AG09309 (cell line): ENCODE measurements at regions not wholly inside any gene's neighbourhood (a gene's known extent, or its start where the extent isn't known, plus 50 kb on each side); places are given as distances from the start of the nearest gene placed in this dataset.
"Not testable (repeated sequence)": the region's sequence is repeated elsewhere in the genome, so short reads cannot be mapped to it uniquely, and the experiment has no call there.

Source experiments
- DNase-seq: peaks from one replicate; pipeline ENCODE4 v3.0.0-alpha.2; 2010; ENCODE audit warnings: low read depth
- H3K4me3 ChIP-seq: 2 replicates; pipeline ENCODE4 v1.5.1; 2011; ENCODE audit warnings: mild to moderate bottlenecking, low read depth, low read length, moderate library complexity; ENCODE audit not compliant: control insufficient read depth
- TF ChIP-seq, protein P1 (sequence below): IDR thresholded peaks from 2 replicates; pipeline ENCODE4 v1.5.1; 2011; ENCODE audit warnings: mild to moderate bottlenecking, low read depth, low read length, inconsistent platforms; ENCODE audit not compliant: insufficient read depth, control insufficient read depth; ENCODE audit errors: missing control alignments

DNA sequence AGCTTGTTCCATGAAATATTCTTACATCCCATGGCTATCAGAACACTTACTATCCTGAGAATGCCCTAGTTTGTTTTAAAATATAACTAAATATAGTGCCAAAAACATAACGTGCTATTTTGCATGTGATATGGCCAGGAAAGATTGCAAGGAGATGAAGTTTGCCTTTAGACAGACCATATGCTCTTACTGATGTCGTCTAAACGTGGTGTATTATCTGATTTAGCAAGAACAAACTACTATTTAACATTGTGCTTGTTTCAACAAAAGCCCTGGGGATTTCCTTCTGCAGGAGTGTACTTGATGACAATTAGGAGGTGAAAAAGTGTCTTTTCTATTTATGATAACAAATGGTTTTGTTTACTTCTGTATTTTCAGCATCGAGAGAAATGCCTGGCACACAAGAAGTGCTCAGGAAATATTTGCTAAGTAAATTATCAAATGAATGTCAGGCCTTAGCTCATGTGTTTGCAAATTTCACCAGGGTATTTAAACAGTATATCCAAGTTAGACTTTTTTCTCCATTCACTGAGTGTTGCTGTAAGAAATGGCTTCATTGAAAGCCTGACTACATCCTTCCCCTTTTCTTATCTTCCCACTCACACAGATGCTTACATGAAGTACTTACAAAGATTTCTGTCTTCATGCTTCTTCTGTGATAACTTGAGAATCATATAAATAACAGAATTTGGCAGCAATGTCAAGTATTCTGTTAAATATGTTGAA is 1033.6 kb downstream of the CDH8 start:
- H3K4me3 ChIP-seq = no peak overlapping the region
- TF ChIP-seq, protein P1, sequence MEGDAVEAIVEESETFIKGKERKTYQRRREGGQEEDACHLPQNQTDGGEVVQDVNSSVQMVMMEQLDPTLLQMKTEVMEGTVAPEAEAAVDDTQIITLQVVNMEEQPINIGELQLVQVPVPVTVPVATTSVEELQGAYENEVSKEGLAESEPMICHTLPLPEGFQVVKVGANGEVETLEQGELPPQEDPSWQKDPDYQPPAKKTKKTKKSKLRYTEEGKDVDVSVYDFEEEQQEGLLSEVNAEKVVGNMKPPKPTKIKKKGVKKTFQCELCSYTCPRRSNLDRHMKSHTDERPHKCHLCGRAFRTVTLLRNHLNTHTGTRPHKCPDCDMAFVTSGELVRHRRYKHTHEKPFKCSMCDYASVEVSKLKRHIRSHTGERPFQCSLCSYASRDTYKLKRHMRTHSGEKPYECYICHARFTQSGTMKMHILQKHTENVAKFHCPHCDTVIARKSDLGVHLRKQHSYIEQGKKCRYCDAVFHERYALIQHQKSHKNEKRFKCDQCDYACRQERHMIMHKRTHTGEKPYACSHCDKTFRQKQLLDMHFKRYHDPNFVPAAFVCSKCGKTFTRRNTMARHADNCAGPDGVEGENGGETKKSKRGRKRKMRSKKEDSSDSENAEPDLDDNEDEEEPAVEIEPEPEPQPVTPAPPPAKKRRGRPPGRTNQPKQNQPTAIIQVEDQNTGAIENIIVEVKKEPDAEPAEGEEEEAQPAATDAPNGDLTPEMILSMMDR = no peak
- no peak for DNase-seq

DNA sequence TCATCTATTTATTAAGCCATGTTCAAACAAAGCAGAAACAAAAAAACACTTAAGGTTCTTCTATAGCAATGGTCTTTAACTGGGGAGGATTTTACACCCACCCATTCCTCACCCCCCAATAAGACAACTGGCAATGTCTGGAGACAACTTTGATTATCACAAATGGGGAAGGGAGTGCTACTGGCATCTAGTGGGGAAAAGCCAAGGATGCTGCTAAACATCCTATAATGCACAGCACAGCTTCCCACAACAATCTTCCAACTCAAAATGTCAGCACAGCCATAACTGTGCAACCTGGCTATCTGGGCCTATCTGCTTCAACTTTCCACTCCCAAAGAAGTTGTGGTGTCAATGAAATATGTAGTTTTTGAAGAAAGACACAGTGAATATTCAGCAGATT is 1044.4 kb downstream of the CDH8 start:
- TF ChIP-seq, protein P1 = no peak
- no peak overlapping the region for H3K4me3 ChIP-seq
- no peak for DNase-seq

DNA sequence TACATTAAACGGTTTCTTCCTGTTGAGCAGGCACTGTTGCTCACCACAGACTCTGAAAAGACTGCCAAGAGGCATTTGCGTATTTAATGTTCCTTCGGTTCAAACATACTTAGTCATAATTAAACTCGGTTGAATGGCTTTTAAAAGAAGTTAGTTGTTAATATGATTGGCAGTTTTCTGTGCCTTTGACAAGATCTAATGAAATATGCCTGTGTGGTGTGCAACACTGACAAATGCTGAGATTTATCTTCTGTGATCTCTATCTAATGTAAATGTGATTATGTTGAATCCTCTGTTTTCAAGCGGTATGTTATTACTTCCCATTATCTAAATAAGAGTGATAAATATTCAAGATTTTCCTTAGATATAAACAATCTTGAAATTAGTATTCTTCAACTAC is 1046.6 kb downstream of the CDH8 start:
- no peak for DNase-seq
- H3K4me3 ChIP-seq = no peak overlapping the region
- TF ChIP-seq, protein P1 = no peak

DNA sequence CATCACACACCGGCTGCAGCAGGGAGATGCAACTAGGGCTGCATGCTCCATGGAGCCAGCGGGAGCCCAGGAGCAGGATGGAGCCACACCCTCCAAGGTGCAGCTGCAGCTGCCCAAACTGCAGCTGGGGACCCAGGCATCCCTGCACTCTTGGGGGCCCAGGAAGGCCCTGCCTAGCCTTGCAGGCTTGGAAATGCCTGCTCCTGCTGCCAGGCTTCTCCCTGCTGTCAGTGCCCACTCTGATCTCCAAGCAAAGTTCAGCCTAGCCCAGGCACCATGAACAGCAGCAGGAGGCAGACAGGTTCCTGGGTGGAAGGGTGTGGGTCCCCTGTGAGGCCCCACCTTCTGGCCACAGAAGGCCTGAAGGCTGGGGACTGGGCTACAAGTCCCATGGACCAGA is 1057.1 kb downstream of the CDH8 start:
- TF ChIP-seq, protein P1 = no peak
- no peak overlapping the region for H3K4me3 ChIP-seq
- no peak for DNase-seq

DNA sequence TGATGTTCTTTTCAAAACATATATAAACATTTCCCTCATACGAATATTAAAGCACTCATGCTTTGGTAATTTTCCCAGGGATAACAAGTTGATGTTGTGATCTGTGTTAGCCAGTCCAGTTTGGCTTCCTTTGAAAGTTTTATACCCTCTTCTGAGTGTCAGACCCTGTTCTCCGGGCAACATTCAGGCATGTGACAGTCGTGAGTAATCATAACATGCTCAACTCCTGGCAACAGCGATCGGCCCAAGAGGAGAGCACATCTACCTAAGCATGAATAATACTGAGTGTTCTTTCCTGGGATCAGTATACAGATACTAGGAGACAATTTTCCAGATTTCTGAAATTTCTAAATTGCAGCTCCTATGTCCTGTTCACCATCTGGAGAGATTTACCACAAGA is 1086.4 kb downstream of the CDH8 start:
- no peak overlapping the region for H3K4me3 ChIP-seq
- TF ChIP-seq, protein P1 = no peak
- DNase-seq = no peak

DNA sequence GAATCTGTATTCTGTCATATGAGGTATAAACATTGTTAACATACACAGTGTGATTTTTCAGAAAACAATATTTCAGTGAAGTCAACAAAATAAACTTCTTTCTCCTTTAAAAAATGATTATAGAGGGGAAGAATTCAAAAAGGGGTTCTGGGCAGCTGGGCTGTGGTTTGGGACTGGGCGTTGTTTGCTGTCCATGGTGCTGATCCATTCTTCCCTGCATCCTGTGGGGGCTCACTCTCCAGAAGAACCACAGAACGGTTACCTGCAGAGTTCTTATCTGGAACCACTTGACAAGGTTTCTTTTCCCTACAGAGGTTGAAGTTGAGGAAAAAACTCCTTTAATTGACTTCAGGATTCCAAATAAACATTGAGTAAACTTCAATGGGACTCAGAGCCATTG is 1091.0 kb downstream of the CDH8 start:
- DNase-seq = no peak
- no peak overlapping the region for H3K4me3 ChIP-seq
- TF ChIP-seq, protein P1 = no peak

DNA sequence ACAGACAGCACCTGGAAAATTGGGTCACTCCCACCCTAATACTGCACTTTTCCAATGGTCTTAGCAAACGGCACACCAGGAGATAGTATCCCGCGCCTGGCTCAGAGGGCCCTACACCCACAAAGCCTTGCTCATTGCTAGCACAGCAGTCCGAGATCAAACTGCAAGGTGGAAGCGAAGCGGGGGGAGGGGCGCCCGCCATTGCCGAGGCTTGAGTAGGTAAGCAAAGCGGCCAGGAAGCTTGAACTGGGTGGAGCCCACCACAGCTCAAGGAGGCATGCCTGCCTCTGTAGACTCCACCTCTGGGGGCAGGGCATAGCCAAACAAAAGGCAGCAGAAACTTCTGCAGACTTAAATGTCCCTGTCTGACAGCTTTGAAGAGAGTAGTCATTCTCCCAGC is 1100.0 kb downstream of the CDH8 start:
- not testable (repeated sequence) for DNase-seq, H3K4me3 ChIP-seq
